Erythroblast (primary cell): ENCODE measurements at regions not wholly inside any gene's neighbourhood (a gene's known extent, or its start where the extent isn't known, plus 50 kb on each side); places are given as distances from the start of the nearest gene placed in this dataset.

Experiments
- GATA1 ChIP-seq: IDR thresholded peaks from 2 replicates; pipeline ENCODE4 v1.6.1; 2011; ENCODE audit warnings: low read depth, mild to moderate bottlenecking, control low read depth, low read length, moderate library complexity
- POLR2A ChIP-seq: IDR thresholded peaks from 2 replicates; pipeline ENCODE4 v1.6.1; 2011; ENCODE audit warnings: mild to moderate bottlenecking, low read length

GRCh38 chr15:95018888-95019545 is 787.7 kb downstream of the MCTP2 start:
- TF ChIP-seq POLR2A: no peak
- no peak for TF ChIP-seq GATA1
